GM19238 (cell line): ENCODE measurements at regions not wholly inside any gene's neighbourhood (a gene's known extent, or its start where the extent isn't known, plus 50 kb on each side); places are given as distances from the start of the nearest gene placed in this dataset.

Experiments
- DNase-seq: peaks from one replicate; pipeline ENCODE4 v3.0.0; 2011; ENCODE audit warnings: low spot score; ENCODE audit not compliant: insufficient read length

DNA sequence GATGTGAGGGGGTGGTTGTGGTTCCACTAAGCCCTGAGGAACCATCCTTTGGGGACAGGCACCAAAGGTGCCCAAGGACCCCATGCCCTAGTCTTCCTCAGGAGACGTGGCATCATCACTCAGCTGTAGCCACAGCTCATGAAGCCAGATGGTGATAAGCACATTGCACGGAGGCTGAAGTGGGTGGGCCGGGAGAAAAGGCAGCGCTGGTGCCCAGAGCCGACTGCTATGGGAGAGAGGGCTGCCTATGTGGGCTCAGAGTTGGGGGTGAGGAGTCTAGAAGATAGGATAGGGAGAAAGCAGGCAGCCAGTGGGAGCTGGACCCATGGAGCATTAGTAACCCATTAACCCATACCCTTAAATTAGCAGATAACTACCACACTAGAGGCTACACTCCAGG, 325.3 kb downstream of the RPS24 start:
- DNase-seq, result no peak

DNA sequence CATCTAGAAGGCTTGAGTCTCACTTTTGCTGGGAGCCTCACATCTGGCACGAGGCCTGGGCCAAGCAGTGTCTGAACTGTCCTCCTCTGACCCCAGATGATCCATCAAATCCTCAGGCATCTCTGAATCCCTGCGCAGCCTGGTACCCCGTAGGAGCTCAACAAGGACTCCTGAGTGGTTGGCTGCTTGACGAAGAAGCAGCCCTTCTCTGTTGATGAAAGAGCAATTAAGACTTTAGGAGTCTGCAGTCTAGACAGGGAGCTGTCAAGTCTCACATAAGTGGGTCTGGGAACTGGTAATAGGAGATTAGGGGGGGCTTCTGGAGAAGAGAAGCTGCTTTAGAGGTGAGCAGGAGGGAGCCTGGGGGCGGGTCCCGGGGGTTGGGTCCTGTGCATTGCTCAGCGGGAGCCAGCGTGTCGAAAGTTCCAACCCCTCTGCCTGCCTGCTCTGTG, 326.0 kb downstream of the RPS24 start:
- no peak for DNase-seq

DNA sequence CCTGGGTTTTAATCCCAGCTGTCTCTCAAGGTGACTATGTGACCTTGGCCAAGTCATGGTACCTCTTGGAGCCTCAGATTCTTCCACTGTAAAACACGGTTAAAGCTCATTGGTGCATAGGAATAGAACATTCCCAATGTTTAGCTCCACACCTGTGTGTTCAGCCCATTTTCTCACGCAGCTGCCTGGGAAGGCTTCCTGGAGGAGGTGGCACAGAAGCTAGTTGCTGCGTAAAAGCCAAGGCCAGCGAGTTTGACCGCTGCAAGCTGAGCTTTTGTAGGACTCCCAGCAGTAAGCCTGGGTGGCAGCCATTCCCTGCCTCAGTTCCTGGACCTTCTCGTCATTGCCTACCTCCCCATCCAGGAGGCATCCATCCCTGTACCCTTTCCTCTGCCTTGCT, 326.6 kb downstream of the RPS24 start:
- no peak for DNase-seq

DNA sequence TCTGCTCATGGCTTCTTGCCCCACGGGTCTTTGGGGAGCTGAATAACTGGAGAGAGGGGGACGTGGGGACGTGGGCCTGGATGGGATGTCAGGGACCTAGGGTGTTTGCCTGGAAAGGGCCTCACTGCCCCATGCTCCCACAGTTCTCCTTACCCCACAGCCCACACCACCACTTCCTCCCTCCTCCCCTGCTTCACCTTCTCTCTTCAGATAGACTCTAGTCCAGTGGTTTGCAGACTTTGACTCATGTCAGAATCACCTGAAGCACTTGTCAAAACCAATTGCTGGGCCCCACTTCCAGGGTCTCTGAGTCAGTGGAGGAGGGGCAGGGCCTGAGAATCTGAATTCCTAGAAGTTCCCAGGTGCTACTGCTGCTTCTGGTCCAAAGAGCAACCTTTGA, 327.4 kb downstream of the RPS24 start:
- DNase-seq, result no peak

DNA sequence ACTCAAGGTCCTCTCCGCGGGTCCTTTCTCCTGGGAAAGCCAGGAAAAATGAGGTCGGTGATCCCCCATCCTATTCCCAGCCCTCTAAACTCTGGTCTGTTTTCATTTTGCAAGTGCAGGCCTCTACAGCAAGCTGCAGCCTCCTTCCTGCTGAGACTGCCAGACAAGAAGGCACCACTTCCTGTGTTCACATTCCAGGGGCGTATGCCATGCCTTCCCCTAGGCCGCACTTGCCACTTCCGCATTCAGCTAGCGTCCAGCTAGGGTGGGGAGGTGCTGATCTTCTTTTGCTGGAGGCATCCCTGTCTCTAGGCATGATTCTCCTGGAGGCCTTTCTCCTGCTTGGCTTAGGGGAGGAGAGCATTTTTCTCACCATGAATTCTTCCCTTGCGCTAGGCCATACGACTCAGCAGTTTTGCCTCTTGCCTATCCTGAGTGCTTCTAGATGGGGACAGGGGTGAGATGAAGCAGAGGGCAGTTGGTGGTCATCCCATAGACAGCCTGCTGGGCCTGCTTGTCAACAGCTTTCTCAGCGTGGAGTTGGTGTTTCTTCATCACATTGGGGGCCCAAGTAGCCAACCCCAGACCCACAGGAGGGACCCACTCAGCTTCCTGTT, 328.9 kb downstream of the RPS24 start:
- no peak for DNase-seq

DNA sequence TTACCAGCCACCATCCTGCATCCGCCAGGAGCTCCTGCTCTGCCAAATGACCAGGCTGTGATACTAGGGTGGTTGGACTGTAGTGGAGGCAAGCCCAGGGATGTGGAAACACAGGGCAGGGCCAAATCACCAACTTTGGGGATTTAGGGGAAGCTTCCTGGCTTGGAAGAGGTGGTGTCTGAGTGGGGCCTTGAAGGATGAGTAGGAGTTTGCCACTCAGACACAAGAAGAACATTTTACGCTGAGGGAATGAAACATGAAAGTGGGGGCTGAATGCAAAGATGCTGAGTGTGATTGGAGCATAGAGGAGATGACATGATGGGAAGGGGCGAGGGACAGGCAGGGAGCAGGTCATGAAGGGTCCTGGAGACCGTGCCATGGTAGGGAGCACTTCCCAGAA, 329.5 kb downstream of the RPS24 start:
- no peak for DNase-seq

DNA sequence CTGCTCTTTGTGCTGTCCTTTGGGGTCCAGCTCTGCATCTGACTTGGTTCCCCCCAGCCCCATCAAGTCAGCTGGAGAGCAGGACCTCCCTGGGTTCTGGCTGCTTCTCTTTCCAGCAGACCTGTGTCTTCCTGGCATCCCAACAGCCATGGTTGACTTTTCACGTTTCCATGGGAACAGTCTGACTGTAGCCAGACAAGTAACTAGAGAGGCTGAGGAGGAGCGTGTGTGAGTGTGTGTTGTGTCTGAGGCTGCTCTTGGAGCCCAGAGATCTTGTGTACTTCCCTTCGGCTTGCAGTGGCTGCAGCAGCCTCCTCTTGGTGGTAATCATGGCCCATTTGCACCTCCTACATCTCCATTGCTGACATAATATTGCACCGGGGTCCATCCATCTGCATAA, 332.0 kb downstream of the RPS24 start:
- DNase-seq, result no peak

DNA sequence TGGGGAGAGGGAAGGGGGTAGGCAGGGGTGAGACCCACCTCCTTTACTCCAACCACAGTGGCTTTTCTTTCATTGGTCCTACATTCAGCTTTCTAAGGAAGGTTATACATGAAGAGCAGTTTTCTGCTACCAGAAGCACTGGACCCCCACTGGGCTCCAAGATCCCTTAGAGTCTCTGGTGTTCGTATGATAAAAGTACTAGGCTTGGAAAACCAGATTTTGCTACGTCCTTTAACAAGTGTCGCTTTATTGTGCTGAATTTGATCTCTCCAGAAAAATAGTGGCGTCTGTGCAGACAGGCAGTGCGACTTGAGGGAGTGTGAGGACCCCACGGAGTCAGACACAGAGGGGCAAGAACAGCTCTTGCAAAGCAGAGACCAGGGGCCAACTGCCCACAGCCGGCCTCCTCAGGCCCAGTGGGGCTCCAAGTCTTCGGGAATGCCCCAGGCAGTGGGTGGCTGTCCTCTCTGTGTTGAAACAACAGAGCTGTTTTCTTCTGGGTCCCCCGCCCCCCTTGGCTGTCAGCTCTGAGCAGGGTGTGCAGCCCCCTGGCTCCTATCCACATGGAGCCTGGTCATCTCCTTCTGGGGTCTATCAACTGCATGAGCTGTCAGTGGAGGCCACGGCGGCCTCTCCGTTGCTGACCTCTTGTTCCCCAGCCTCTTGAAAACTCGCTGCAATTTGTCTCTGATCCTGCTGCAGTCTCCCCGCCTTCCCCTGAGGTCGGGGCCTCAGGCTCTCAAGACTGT, 333.2 kb downstream of the RPS24 start:
- no peak for DNase-seq

DNA sequence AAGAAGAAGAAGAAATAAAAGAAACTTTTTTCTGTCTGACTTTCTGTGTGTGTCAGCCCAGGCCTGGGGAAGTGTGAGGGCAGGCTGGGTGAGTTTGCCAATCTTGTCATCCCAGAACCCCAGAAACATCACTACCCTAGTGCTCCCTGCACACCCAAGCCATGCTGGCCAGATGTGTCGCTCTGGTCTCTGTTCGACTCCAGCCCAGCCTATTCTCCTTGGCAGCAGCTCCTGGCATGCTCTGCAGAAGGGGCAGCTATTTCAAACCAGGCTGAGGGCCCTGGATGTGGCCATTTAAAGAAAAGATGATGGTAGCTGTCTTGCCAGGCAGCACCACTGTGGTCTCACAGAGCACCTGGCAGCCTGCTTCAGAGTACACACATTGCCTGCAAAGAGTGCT, 334.1 kb downstream of the RPS24 start:
- DNase-seq, result no peak

DNA sequence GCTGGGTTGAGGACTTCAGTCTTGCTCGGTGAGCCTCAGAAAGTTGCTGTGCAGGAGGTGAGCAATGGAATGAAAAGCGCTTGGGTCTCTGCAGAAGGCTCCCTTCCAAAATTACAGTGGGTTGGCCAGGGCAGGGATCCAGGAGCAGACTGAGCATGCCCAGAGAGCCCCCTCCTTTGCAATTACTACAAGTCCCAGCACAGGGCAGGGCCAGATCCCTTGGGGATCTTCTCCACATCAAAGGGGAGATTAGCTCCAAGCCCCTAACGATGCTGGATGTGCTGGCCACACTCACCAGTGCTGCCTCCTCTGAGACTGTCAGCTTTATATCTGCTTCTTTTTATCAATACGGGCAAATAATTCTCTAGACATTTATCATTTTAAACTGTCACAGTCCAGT, 337.5 kb downstream of the RPS24 start:
- no peak for DNase-seq

DNA sequence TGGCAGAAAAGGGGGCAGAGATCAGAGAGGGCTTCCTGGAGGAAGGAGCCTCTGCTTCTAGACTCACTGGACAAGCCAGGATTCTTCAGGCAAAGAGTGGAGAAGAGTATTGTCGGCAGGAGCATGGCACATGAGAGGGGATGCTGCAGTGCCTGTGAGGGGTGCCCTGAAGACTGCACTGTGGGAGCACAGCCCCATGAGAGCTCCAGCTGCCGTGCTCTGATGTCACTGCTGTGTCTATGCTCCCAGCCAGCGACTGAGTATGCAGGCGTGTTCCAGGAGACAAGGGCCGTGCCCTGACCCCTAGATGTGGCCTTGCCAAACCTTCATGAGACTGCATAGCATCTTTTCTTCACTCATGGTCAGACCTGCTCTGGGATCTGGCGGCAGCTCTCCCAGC, 339.1 kb downstream of the RPS24 start:
- no peak for DNase-seq

DNA sequence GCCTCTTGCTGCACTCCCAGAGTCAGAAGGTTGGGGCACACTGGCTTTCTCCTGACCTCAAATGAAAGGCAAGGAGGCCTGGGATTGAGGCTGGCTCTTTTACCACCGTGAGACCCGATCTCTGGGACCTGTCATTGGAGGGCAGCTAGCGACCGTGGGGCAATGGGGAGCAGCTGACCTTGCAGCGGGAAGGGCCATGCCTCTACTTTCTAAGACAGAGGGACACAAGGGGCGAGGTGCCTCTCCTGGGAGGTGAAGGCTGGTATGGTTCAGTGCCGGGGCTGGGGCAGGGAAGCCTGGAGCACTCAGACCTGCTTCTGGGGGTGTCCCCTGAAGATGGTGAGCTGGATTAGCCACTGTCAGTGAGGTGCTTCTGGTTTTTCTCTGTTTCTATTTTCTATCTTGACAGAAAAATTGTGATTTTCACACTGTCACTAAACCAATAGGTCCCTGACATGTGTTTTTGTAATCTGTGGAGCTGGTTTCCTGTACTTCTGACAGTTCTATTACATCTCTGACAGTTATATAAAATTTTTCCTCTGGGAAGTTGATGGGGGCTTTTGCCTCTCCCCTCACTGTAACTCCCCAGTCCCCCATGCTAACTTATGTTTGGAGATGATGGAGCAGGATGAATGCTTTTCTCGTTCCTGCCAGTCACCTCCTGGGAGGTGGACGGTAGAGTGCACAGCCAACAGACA, 340.8 kb downstream of the RPS24 start:
- no peak for DNase-seq

DNA sequence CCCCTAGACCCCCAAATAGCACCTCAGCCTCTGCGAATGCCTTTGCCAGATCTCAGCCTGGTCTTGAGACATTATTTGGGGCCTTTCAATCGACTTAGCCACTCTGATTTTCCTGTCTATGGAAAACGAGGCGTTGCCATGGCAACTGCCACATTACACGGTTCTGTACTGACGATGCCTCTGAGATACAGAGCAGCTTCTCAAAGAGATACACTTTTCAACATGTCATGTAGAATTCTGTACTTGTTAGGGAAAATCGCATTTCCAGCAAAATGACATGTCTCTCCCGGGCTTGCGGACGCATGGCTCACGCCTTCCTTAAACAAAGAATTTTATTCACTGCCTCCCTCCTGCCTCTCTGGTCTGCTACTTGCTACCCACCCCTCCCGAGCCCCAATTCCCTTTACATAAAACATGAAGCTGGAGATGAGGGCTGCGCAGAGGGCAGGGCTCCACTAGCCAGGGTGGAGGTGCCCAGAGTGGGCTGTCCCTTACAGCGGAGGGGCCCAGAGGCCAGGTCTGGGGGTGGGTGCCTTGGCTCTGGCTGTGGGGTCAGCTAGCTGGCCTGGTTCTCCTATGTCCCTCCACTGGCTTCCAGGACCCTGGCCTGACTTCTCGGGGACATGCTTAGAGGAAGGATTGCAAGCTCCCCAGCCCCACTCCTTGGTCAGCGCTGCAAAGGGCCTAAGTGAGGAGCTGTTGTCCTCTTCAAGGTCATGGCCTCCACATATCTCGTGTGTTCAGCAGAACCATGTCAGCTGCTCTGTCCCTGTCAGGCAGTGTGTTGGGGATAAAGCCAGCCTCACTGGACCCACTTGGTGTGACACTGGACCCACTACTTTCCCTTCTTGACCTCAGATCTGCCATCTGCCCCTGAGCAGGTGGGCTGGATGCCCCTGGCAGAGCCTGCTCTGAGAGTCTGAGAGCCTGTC, 342.5 kb downstream of the RPS24 start:
- DNase-seq, result no peak

DNA sequence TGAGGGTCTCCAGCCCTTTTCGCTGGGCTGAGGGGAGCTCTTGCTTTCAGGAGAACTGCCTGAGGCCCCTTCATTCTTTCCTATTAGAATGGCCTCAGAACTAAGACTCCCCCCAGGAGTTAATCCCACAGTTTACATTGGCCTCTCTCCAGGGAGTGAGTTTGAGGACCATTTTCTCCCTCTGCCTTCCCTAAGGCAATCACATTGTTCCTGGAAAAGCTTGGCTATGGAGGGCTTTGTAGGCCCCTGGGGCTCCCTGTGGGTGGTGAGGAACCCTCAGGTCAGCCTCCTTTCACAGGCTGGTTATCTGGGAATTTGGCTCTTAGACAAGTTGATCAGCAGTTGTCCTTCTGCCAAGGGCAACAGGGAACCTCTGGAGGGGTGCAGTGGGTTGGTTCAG, 343.7 kb downstream of the RPS24 start:
- no peak for DNase-seq

DNA sequence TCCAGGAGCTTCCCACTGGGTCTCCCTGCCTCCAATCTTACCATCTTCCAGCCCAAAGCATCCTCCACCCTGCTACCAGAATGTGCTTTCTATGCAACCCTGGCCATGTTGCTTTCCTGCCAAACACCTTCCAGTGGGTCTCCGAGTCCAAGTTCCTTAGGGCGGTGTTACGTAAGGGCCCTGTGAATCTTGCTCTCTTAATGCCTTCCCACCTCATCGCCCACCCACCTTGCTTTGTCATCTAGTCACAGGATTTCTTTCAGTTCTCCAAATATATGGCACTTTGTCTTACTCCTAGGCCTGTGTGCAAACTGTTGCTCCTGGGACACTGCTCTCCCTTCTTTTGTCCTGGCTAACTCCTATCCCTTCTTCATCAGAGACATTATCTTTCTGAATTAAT, 344.5 kb downstream of the RPS24 start:
- no peak for DNase-seq

DNA sequence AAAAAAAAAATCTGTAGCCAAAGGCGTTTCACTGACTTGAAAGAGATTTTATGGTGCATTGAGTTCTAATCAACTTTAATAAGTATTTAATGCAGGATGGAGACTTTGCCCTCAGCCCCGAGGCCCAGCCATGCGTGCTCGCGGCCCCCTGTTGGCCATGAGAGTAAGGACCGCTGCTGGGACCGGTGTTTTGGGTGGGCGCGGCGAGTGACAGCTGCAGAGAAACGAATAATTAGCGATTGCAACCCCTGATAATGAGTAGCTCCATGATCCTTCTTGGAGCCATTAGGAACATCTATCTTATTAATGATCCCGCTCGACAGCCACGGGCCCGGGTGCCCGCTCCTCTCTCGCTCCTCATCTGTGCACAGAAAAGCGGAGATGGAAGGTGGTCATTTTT, 347.4 kb downstream of the RPS24 start:
- DNase-seq, result no peak

DNA sequence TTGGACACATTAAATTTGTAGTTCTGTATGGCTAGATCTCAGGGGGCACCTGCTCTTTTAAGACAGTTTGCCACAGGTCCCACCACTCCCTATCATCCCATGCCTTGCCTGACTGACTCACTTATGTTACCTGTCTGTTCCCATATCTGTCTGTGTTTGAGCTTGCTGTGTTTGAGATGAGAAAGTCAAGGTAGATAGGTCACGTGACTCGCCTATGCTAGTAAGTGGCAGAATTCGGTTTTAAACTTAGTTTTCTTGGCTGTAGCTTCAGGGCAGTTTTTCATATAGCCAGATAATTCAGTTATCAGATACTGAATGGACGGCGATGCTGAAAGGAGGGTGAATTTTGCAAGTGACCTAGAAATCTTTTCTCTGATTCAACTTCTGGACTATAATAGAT, 348.4 kb downstream of the RPS24 start:
- no peak for DNase-seq

DNA sequence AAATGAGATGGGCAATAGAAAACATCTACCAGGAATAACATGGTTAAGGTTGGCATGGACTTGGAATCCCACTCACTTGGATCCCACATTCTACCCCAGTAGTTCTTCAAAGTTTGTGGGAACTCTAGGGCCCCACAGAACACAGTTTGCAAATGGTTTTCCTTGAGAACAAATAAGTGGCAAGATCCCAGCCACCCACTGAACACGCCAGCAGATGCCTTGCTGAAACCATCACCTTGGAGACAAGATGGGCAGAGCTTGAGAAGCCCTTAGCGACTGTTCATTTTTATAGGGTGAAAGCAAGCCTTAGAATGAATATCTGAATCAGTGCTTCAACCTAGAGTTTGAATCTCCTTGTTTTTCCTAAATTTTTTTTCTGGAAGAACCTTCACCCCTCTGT, 349.1 kb downstream of the RPS24 start:
- DNase-seq, result no peak

DNA sequence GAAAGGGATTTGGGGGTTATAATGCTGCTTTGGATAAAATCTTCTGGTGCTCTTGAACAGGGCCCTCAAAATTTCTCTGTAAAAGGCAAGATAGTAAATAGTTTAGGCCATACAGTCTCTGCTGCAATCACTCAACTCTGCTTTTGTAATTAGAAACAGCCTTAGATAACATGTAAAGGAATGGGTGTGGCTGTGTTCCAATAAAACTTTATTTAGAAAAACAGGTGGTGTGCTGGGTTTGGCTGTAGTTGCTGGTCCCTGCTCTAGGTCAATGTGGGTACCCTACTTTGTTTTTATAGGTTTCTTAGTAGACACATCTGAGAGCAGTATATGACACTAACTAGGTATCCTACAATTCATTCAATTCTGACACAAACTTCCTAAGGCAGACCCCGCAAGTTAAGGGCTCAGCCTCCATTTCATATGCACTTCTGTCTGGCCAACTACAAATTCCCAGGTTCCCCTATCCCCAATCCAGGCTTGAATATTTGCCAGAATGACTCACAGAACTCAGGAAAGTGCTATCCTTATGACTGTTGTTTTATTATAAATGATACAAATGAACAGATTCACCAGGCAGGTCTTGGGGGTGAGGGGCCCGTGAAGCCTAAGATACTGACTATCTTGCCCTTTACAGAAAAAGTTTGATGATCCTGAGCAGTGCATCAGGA, 349.9 kb downstream of the RPS24 start:
- no peak for DNase-seq

DNA sequence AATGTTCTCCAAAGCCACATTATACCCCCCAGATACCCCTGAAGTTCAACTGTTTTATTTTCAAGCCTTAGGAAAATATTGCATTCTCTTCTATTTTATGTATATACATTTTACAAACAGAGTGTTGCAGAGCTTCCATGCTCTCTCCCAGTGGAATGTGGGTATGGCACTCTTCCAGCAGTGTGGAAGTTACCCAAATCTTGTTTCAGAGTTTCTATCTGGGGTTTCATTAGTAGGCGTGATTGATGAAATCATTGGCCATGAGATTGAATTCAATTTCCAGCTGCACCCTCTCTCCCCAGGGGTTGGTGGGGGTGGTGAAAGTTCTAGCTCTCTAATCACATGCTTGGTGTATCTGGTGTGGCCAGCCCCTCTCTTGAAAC, 350.4 kb downstream of the RPS24 start:
- no peak for DNase-seq

DNA sequence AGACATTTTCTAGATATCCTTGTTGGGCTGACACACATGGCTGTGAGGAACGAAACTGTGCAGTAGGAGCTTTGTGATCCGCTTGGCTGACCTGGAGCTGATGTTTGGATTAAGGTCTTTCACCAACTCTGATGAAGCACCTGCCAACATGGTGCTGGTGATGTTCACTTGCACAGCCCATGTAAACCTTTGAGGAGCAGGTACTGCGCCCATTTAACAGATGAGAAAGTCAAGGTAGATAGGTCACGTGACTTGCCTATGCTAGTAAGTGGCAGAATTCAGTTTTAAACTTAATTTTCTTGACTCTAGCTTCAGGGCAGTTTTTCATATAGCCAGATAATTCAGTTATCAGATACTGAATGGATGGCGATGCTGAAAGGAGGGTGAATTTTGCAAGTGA, 351.9 kb downstream of the RPS24 start:
- no peak for DNase-seq
